ENCODE measurements at regions not wholly inside any gene's neighbourhood (a gene's known extent, or its start where the extent isn't known, plus 50 kb on each side); places are given as distances from the start of the nearest gene placed in this dataset.

GRCh38 chr2:208545403-208546042 lies 138.9 kb downstream of the PTH2R start:
- ATAC-seq (ENCODE audit: poor library complexity) = no peak
- no peak for DNase-seq
- intact Hi-C loops (cut with DNase I) = no loop called here

GRCh38 chr2:208546107-208546506 lies 139.5 kb downstream of the PTH2R start:
- intact Hi-C loops (cut with DNase I) = no loop called here
- ATAC-seq (ENCODE audit: poor library complexity) (no peak), DNase-seq (no peak)

GRCh38 chr2:208546860-208547650 lies 140.5 kb downstream of the PTH2R start:
- no peak for ATAC-seq (ENCODE audit: poor library complexity)
- no peak for DNase-seq
- intact Hi-C loops (cut with DNase I) = no loop called here

GRCh38 chr2:208548700-208549099 lies 142.1 kb downstream of the PTH2R start:
- no peak for DNase-seq
- no peak for ATAC-seq (ENCODE audit: poor library complexity)
- intact Hi-C loops (cut with DNase I) = no loop called here

GRCh38 chr2:208549546-208550158 lies 143.1 kb downstream of the PTH2R start:
- ATAC-seq (ENCODE audit: poor library complexity) = no peak
- DNase-seq = no peak
- intact Hi-C loops (cut with DNase I) = no loop called here

- DNase-seq (no peak), ATAC-seq (ENCODE audit: poor library complexity) (no peak)
- intact Hi-C loops (cut with DNase I) = no loop called here
Observed at GRCh38 chr2:208552943-208553342, 146.4 kb downstream of the PTH2R start.

- intact Hi-C loops (cut with DNase I) = no loop called here
- no peak for DNase-seq
- no peak for ATAC-seq (ENCODE audit: poor library complexity)
Observed at GRCh38 chr2:208556983-208557484, 150.4 kb downstream of the PTH2R start.

GRCh38 chr2:208565690-208566416 lies 159.3 kb downstream of the PTH2R start:
- intact Hi-C loops (cut with DNase I) = no loop called here
- ATAC-seq (ENCODE audit: poor library complexity) = no peak

GRCh38 chr2:208568203-208568602 lies 161.6 kb downstream of the PTH2R start:
- intact Hi-C loops (cut with DNase I) = no loop called here
- no peak for ATAC-seq (ENCODE audit: poor library complexity)

More at GRCh38 chr2:208565690-208566416, 159.3 kb downstream of the PTH2R start:
- DNase-seq = no peak

GRCh38 chr2:208570066-208570465 lies 163.5 kb downstream of the PTH2R start:
- ATAC-seq (ENCODE audit: poor library complexity) (no peak), DNase-seq (no peak)
- intact Hi-C loops (cut with DNase I) = no loop called here

More at GRCh38 chr2:208568203-208568602, 161.6 kb downstream of the PTH2R start:
- no peak for DNase-seq

GRCh38 chr2:208570851-208571763 lies 164.5 kb downstream of the PTH2R start:
- intact Hi-C loops (cut with DNase I) = no loop called here
- DNase-seq (no peak), ATAC-seq (ENCODE audit: poor library complexity) (no peak)

GRCh38 chr2:208571764-208572131 lies 165.2 kb downstream of the PTH2R start:
- ATAC-seq (ENCODE audit: poor library complexity) (no peak), DNase-seq (no peak)
- intact Hi-C loops (cut with DNase I) = no loop called here

GRCh38 chr2:208573569-208573968 lies 167.0 kb downstream of the PTH2R start:
- ATAC-seq (ENCODE audit: poor library complexity) (no peak), DNase-seq (no peak)
- intact Hi-C loops (cut with DNase I) = no loop called here

- intact Hi-C loops (cut with DNase I) = no loop called here
- no peak for ATAC-seq (ENCODE audit: poor library complexity)
Observed at GRCh38 chr2:208579678-208580077, 173.1 kb downstream of the PTH2R start.

GRCh38 chr2:208584378-208584985 lies 177.9 kb downstream of the PTH2R start:
- ATAC-seq (ENCODE audit: poor library complexity) (no peak), DNase-seq (no peak)
- intact Hi-C loops (cut with DNase I) = no loop called here

More at GRCh38 chr2:208579678-208580077, 173.1 kb downstream of the PTH2R start:
- no peak for DNase-seq

GRCh38 chr2:208586516-208586915 lies 179.9 kb downstream of the PTH2R start:
- intact Hi-C loops (cut with DNase I) = no loop called here
- no peak for ATAC-seq (ENCODE audit: poor library complexity)

GRCh38 chr2:208594642-208595385 lies 188.2 kb downstream of the PTH2R start:
- ATAC-seq (ENCODE audit: poor library complexity) (no peak), DNase-seq (no peak)
- intact Hi-C loops (cut with DNase I) = no loop called here

More at GRCh38 chr2:208586516-208586915, 179.9 kb downstream of the PTH2R start:
- DNase-seq = no peak

Data from Right ventricle myocardium superior (tissue), 1 donor.